Muscle of back (tissue), 3 donors: ENCODE measurements at regions not wholly inside any gene's neighbourhood (a gene's known extent, or its start where the extent isn't known, plus 50 kb on each side); places are given as distances from the start of the nearest gene placed in this dataset.
A peak's percentile ranks its signal among the peaks of the same experiment; 100 is the strongest.
"Not testable (repeated sequence)": the region's sequence is repeated elsewhere in the genome, so short reads cannot be mapped to it uniquely, and the experiment has no call there.

ENCODE experiments used
- DNase-seq, 3 donors: peaks; one replicate each; pipeline versions ENCODE4 v3.0.0 to v3.0.0-alpha.2; 2013

- DNase-seq = not testable (repeated sequence)
These were observed 1143.6 kb downstream of the OTOL1 start for GRCh38 chr3:162640208-162640607.

DNA sequence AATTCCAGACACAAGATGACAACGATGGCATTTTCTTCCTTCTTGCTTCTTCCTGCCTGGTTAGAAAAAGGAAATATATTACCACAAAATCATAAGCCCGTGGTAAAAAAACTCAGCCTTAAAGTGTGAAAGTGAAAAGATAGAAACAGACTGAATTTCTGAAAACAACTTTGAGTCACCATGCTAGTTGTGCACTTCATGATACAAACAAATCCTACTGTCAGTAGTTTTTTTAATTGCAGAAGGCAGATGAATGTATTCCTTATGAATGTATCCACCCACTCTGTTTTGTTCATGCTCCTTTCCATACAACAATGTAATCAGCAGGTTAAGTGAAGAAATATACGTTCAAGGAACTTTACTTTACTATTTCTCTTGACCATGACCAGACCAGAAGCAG, 1144.7 kb downstream of the OTOL1 start:
- no peak for DNase-seq

DNA sequence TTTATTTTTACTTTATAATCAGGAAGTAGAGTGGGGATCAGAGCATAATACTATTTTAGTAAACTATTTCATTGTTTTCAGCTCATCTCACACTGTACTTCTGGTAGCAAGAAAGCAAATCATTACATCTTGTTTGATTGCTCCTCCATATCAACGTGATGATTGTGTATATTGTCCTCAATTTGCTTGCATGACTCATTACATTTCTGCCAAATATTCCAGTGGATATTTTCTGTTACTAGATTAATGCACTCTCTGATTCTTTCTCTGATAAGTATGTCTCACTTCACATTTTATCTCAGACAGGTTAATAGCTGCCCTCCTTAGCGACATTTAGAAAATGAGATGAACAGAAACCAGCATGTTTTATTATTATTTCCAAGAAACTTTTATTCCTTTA, 1145.3 kb downstream of the OTOL1 start:
- no peak for DNase-seq

DNA sequence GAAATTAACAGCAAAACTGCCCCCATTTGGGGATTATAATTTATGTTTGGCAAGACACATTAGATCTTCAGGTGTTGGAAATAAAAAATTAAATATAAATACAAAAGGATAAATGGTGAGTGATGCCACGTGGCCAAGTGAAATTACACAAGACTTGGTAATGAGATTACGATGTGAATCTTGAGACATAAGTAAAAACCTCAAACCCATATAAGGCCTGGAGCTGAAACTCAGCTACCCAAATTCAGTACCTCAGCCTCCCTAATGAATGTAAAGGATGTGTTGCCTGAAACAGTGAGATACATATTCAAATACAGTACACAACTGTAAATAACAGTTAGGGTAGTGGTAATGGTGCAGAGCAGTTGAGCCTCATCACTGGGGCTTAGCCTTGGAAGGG, 1146.6 kb downstream of the OTOL1 start:
- no peak for DNase-seq

GRCh38 chr3:162647321-162647720, 1150.7 kb downstream of the OTOL1 start:
- DNase-seq = no peak

- DNase-seq = no peak
These were observed 1161.4 kb downstream of the OTOL1 start for GRCh38 chr3:162658003-162658402.

DNA sequence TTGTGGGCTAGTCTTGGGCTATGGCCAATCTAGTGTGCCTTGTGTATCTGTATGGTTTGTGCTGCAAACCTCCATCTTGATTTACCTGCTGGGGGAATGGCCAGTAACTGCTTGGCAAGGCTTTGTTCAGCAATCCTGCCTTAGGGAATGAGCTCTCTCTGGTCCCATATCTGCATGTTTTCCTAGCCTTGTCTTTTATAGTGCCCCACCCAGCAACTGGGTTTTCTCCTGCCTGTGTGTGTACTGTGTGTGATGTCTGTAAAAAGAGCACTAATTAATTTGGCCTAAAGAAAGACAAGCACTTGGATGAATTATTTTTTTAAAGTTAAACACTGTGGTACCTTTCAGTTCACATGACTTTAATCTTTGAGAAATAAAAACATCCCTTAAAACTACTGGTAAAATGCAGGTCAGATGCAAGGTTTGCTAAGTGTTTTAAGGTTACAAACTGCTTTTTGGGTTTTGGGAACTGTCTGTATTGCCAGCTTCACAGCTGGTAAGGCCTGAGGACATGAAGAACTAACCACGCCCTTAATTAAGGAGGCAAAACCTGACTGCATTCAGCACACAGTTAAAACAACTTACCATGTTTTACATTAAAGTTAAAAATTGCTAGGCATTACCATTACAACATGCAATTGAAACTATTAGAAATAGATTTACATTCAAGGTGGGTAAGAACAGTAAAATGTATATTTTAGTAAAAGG, 1169.2 kb downstream of the OTOL1 start:
- DNase-seq = no peak

DNA sequence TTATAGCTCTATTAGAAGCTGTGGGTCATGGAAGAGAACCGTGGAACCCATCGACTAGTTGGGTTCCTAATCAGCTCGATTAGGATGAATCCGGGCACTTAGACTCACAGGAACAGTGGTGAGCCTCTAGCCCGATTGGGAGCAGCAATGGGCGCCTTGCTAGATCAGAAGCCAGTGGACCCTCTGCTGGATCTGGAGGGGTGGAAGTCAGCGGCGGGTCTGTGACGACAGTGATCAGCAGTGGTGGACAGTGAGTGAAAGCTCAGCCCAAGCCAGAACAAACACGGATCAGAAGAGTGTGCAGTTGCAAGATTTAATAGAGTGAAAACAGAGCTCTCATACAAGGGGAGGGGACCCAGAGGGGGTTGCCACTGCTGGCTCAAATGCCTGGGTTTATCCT, 1170.2 kb downstream of the OTOL1 start:
- DNase-seq = no peak

DNA sequence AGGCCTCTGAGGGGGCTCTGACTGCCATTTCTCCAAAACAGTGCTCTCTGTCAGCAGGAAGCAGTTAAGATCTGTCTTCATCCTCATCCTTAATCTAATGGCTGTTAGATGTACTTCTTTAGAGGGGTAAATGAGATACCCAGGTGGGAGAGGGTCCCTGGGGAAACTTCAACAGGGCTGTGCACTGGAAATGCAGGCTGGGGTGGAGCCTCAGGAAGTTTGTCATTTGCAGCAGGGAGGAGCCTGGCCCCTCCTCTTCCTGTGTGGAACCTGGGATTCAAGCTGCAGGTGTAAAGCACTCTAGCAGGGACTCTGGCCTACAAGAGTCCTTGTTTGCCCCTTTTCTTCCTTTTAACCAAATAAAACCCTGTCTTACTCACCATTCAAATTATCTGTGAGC, 1173.6 kb downstream of the OTOL1 start:
- DNase-seq = no peak

GRCh38 chr3:162677475-162677874, 1180.9 kb downstream of the OTOL1 start:
- DNase-seq = no peak

DNA sequence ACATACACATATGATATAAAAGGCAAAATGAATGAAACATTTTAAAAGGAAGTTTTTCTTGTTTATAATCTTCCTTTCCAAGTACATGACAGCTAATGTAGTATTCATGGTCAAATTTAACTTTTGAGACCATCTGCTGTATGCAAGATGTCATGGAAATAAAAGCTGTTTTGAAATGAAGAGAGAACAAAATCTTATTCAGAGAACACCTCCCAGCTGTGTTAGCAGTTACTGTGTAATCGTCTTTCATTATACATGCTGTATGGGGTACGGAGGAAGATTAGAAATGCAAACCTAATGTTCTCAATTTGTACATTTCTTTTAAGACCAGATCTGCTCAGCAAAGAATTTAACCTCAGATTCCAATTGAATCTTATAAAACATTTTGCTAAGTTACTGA, 1182.3 kb downstream of the OTOL1 start:
- peak in 2 of 3 donors; percentile 2 to 25 for DNase-seq

DNA sequence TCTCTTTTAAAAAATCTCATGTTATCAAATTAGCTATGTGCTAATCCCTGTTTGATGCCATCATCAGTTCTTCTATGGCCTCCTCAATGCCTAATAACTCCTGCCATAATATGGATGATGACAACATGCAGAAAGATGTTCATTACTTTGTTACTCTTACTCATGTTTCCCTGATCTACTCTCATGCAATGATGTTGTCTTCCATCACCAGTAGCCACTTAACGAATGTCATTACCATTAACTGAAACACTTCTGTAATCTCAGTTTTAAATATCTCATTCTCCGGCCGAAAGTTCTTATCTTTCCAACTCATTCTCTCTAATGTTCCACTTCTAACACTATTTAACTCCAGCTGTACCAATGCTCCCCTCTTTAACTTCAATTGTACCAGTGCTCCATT, 1187.7 kb downstream of the OTOL1 start:
- no peak for DNase-seq

DNA sequence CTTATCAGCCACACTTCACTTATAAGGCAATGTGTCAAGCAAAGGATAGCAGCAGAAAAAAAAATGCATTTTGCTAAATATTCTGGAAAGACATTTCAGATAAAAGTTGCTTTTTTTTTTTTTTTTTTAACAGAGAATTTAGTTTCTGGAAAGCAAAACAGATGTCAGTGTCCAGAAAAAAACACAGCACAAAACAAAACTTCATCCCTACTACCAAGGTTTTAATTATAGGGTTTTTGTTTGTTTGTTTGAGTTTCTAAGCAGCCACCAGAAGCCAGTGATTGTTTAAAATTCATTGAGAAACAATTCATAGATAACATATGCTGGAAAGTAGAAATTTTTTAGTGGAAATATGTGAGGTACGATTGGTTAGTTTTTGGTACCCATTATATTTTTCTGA, 1202.7 kb downstream of the OTOL1 start:
- peak in 1 of 3 donors; percentile 8 for DNase-seq

GRCh38 chr3:162701211-162701610, 1204.6 kb downstream of the OTOL1 start:
- DNase-seq = no peak

DNA sequence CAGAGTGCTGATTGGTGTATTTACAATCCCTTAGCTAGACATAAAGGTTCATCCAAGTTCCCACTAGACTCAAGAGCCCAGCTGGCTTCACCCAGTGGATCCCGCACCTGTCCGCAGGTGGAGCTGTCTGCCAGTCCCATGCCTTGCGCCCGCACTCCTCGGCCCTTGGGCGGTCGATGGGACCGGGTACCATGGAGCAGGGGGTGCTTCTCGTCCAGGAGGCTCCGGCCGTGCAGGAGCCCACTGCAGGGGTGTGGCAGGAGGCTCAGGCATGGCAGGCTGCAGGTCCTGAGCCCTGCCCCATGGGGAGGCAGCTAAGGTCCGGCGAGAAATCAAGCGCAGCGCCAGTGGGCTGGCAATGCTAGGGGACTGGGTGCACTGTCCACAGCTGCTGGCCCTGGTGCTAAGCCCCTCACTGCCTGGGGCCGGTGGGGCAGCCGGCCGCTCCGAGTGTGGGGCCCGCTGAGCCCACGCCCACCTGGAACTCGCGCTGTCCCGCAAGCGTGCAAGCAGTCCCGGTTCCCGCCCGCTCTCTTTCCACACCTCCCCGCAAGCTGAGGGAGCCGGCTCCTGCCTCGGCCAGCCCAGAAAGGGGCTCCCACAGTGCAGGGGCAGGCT, 1206.3 kb downstream of the OTOL1 start:
- DNase-seq = no peak

DNA sequence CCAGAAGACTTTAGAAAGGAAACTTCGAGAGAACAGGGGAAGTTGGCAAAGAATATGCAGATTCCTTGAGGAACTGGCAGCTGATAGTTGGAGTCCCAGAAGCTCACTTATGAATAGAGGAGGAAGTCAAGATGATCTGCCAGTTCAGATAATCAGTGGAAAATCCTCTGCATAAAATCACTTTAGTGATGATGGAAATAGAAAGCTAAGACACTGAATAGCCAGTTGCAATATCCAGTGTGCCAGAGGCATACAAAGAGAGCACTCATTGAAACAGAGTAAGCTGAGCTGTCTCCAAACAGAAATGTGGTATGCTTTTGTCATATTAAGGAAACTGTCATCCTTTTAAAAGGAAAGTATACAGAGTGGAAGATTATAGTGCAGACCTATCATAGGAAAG, 1207.6 kb downstream of the OTOL1 start:
- peak; percentile 16 to 59 (median 21) for DNase-seq

- DNase-seq = peak in 1 of 3 donors; percentile 6
These were observed 1208.3 kb downstream of the OTOL1 start for GRCh38 chr3:162704799-162705385.

- DNase-seq = not testable (repeated sequence)
These were observed 1211.8 kb downstream of the OTOL1 start for GRCh38 chr3:162708394-162708793.

DNA sequence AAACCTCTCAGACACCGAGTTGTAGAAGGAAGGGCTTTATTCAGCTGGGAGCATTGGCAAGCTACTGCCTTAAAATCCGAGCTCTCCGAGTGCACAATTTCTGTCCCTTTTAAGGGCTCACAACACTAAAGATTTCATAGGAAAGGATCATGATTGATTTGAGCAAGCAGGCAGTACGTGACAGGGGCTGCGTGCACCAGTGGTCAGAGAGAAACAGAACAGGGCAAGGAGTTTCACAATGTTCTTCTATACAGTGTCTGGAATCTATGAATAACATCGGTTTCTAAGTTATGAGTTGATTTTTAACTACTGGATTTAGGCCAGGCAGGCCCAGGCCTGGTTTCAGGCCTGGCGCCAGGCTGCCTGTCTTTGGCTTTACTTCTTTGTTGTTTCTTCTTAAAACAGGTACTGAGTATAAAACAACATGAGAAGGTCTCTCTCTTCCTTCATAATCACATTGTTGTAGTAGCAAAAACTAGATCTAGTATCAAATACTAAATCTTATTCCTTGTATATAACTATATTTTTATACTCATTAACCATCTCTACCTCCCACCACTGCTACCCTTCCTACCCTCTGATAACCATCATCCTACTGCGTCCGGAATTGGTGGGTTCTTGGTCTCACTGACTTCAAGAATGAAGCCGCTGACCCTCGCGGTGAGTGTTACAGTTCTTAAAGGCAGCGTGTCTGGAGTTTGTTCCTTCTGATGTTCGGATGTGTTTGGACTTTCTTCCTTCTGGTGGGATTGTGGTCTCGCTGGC, 1212.5 kb downstream of the OTOL1 start:
- not testable (repeated sequence) for DNase-seq

GRCh38 chr3:162710332-162711112, 1213.9 kb downstream of the OTOL1 start:
- no peak for DNase-seq

DNA sequence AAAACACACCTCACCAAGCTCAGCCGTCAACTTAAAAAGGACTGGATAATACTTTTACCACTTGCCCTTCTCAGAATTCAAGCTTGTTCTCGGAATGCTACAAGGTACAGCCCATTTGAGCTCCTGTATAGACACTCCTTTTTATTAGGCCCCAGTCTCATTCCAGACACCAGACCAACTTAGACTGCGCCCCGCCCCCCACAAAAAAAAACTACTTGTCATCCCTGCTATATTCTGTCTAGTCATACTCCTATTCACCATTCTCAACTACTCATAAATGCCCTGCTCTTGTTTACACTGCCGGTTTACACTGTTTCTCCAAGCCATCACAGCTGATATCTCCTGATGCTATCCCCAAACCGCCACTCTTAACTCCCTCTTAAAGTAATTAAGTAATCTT, 1220.5 kb downstream of the OTOL1 start:
- not testable (repeated sequence) for DNase-seq

DNA sequence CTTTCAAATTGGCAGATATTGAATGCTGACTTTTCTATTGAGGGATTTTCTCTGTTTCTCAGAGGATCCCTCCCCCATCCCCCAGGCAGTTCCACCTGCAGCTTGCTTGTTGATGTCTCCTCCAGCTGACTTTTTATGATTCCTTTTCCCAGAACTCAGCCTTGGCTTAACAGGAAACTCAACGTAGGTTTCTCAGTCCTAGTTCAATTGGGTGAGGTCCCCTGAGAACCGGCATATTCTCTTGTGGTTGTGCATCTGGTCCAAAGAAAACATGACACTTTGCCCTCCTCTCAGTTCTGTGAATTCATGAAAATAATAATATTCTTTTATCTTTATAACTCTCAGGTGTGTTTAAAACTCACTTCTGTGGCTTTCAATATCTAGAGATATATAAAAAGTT, 1222.1 kb downstream of the OTOL1 start:
- DNase-seq = no peak
